CD4-positive, alpha-beta T cell treated with Interleukin-10 for 1 hour (primary cell): ENCODE measurements at regions not wholly inside any gene's neighbourhood (a gene's known extent, or its start where the extent isn't known, plus 50 kb on each side); places are given as distances from the start of the nearest gene placed in this dataset.
"Not testable (repeated sequence)": the region's sequence is repeated elsewhere in the genome, so short reads cannot be mapped to it uniquely, and the experiment has no call there.

Experiments
- DNase-seq: peaks from one replicate; pipeline ENCODE4 v3.0.0-alpha.2; 2020

- DNase-seq = no peak
Observed at GRCh38 chr5:60517094-60517694, 182.8 kb downstream of the DEPDC1B start.

- no peak for DNase-seq
Observed at GRCh38 chr5:60516688-60517087, 183.3 kb downstream of the DEPDC1B start.

GRCh38 chr5:60514152-60514551 lies 185.8 kb downstream of the DEPDC1B start:
- no peak for DNase-seq

GRCh38 chr5:60512117-60512516 lies 187.8 kb downstream of the DEPDC1B start:
- no peak for DNase-seq

GRCh38 chr5:60510663-60511062 lies 189.3 kb downstream of the DEPDC1B start:
- DNase-seq = no peak

- DNase-seq = no peak
Observed at GRCh38 chr5:60510049-60510448, 189.9 kb downstream of the DEPDC1B start.

GRCh38 chr5:60509519-60509918 lies 190.4 kb downstream of the DEPDC1B start:
- no peak for DNase-seq

- no peak for DNase-seq
Observed at GRCh38 chr5:60507687-60508086, 192.3 kb downstream of the DEPDC1B start.

- no peak for DNase-seq
Observed at GRCh38 chr5:60505373-60506171, 194.4 kb downstream of the DEPDC1B start.

GRCh38 chr5:60504342-60504741 lies 195.6 kb downstream of the DEPDC1B start:
- DNase-seq = no peak

GRCh38 chr5:60503771-60504170 lies 196.2 kb downstream of the DEPDC1B start:
- DNase-seq = no peak

- no peak for DNase-seq
Observed at GRCh38 chr5:60497706-60498500, 202.1 kb downstream of the DEPDC1B start.

- no peak for DNase-seq
Observed at GRCh38 chr5:60495644-60496520, 204.1 kb downstream of the DEPDC1B start.

GRCh38 chr5:60494635-60495034 lies 205.3 kb downstream of the DEPDC1B start:
- DNase-seq = no peak

GRCh38 chr5:60494144-60494543 lies 205.8 kb downstream of the DEPDC1B start:
- DNase-seq = no peak

GRCh38 chr5:60493372-60493771 lies 206.6 kb downstream of the DEPDC1B start:
- DNase-seq = no peak

GRCh38 chr5:60492958-60493357 lies 207.0 kb downstream of the DEPDC1B start:
- no peak for DNase-seq

GRCh38 chr5:60492358-60492757 lies 207.6 kb downstream of the DEPDC1B start:
- not testable (repeated sequence) for DNase-seq

GRCh38 chr5:60490597-60491166 lies 209.3 kb downstream of the DEPDC1B start:
- no peak for DNase-seq

GRCh38 chr5:60489856-60490255 lies 210.1 kb downstream of the DEPDC1B start:
- DNase-seq = no peak

GRCh38 chr5:60489377-60489776 lies 210.6 kb downstream of the DEPDC1B start:
- DNase-seq = no peak

GRCh38 chr5:60488466-60489130 lies 211.4 kb downstream of the DEPDC1B start:
- DNase-seq = no peak
